ENCODE measurements at regions not wholly inside any gene's neighbourhood (a gene's known extent, or its start where the extent isn't known, plus 50 kb on each side); places are given as distances from the start of the nearest gene placed in this dataset.

DNA sequence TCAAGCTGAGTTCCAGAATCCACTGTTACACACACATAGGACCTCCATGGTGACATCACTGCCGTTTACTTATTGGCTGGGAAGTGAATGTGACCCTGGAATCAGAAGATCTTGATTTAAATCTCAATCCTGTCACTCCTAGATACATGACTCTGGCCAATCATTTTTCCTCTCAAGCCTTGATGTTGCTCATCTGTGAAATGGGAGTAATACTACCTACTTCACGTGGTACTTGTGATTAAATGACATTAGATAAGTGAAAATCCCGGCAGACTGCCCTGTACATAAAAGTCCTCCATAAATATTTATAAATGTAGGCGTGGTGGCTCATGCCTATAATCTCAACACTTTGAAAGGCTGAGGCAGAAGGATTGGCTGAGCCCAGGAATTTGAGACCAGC is 88.0 kb upstream of the SVIL start:
- CTCF ChIA-PET = no interaction called here

DNA sequence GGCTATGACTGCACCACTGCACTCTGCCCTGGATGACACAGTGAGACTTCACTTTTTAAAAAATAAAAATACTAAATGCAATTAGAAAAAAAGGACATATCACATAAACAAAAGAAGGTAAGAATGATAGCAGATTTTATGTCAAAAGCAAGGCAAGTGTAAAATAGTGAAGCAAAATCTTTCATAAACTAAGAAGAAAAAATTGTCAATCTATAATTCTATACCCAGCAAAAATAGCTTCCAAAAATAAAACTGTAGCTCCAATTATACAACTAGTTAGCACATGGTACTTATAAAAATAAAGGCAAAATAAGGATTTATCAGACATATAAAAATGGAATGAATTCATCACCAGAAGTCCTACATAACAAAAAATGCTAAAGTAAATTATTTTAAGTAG is 85.4 kb upstream of the SVIL start:
- POLR2A ChIA-PET (ENCODE audit: unreplicated experiment) = no interaction called here
- peaks cover 95% of the 10 kb centered on the region for H3K79me2 ChIP-seq (ENCODE audit: low read length)
- no TSS peak for BruUV-seq (replicated peaks)

More for the DNA sequence above, 88.0 kb upstream of the SVIL start:
- Histone ChIP-seq H3K4me1 (ENCODE audit: insufficient read depth, low read length) (peaks cover 13% of the 10 kb centered on the region), H2AFZ (ENCODE audit: low read length) (no peak overlapping the region), H3K9ac (ENCODE audit: low read length) (no peak overlapping the region), H3F3A (ENCODE audit: low read length, unreplicated experiment) (peaks cover 3% of the 10 kb centered on the region), H3K27me3 (ENCODE audit: low read length) (no peaks in the 10 kb centered on the region), H3K4me3 (ENCODE audit: low read length) (no peak overlapping the region), H4K20me1 (ENCODE audit: low read length) (peaks cover 16% of the 10 kb centered on the region), H3K9me3 (ENCODE audit: low read length) (no peaks in the 10 kb centered on the region), H3K36me3 (ENCODE audit: low read depth, low read length) (no peaks in the 10 kb centered on the region; the same call in 1 of the 2 replicates), H3K9me2 (replicated peaks; ENCODE audit: low read length) (no peaks in the 10 kb centered on the region), H3K27ac (ENCODE audit: low read length) (no peak overlapping the region), H3K4me2 (ENCODE audit: low read length) (no peak overlapping the region), H3K79me2 (ENCODE audit: low read length) (peaks cover 95% of the 10 kb centered on the region)
- DNase-seq (no peak), ATAC-seq (no peak)
- no peak for TF ChIP-seq EZH2phosphoT487 (IDR thresholded peaks at IDR 0.05; ENCODE audit: borderline replicate concordance, low read length)
- TF ChIP-seq EZH2 (IDR thresholded peaks at IDR 0.05; ENCODE audit: low read length, unreplicated experiment) = no peak
- TF ChIP-seq, protein P1, sequence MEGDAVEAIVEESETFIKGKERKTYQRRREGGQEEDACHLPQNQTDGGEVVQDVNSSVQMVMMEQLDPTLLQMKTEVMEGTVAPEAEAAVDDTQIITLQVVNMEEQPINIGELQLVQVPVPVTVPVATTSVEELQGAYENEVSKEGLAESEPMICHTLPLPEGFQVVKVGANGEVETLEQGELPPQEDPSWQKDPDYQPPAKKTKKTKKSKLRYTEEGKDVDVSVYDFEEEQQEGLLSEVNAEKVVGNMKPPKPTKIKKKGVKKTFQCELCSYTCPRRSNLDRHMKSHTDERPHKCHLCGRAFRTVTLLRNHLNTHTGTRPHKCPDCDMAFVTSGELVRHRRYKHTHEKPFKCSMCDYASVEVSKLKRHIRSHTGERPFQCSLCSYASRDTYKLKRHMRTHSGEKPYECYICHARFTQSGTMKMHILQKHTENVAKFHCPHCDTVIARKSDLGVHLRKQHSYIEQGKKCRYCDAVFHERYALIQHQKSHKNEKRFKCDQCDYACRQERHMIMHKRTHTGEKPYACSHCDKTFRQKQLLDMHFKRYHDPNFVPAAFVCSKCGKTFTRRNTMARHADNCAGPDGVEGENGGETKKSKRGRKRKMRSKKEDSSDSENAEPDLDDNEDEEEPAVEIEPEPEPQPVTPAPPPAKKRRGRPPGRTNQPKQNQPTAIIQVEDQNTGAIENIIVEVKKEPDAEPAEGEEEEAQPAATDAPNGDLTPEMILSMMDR (conservative IDR thresholded peaks at IDR 0.05; ENCODE audit: low read depth, low read length) = no peak
- intact Hi-C loops (cut with micrococcal nuclease) = no loop called here
- POLR2A ChIA-PET (ENCODE audit: unreplicated experiment) = no interaction called here
- BruUV-seq (replicated peaks) = no TSS peak

GRCh38 chr10:29719281-29719675 is 84.5 kb upstream of the SVIL start:
- POLR2A ChIA-PET (ENCODE audit: unreplicated experiment) = no interaction called here
- H3K4me2 ChIP-seq (ENCODE audit: low read length) = peak overlapping the region; percentile 61
- no peak for ATAC-seq

More for the DNA sequence above, 85.4 kb upstream of the SVIL start:
- TF ChIP-seq, protein P1 (conservative IDR thresholded peaks at IDR 0.05; ENCODE audit: low read depth, low read length) = no peak
- no peak for TF ChIP-seq EZH2phosphoT487 (IDR thresholded peaks at IDR 0.05; ENCODE audit: borderline replicate concordance, low read length)
- TF ChIP-seq EZH2 (IDR thresholded peaks at IDR 0.05; ENCODE audit: low read length, unreplicated experiment) = no peak
- Histone ChIP-seq H3K4me2 (ENCODE audit: low read length) (no peak overlapping the region), H2AFZ (ENCODE audit: low read length) (no peak overlapping the region), H3K27ac (ENCODE audit: low read length) (no peak overlapping the region), H3K4me1 (ENCODE audit: insufficient read depth, low read length) (peaks cover 19% of the 10 kb centered on the region), H3K9ac (ENCODE audit: low read length) (no peak overlapping the region), H3K9me3 (ENCODE audit: low read length) (no peaks in the 10 kb centered on the region), H3F3A (ENCODE audit: low read length, unreplicated experiment) (peaks cover 3% of the 10 kb centered on the region), H3K36me3 (ENCODE audit: low read depth, low read length) (no peaks in the 10 kb centered on the region; the same call in 1 of the 2 replicates), H4K20me1 (ENCODE audit: low read length) (peaks cover 11% of the 10 kb centered on the region), H3K9me2 (replicated peaks; ENCODE audit: low read length) (no peaks in the 10 kb centered on the region), H3K4me3 (ENCODE audit: low read length) (no peak overlapping the region), H3K27me3 (ENCODE audit: low read length) (no peaks in the 10 kb centered on the region)
- CTCF ChIA-PET = no interaction called here
- DNase-seq (no peak), ATAC-seq (no peak)
- intact Hi-C loops (cut with micrococcal nuclease) = no loop called here

More at GRCh38 chr10:29719281-29719675, 84.5 kb upstream of the SVIL start:
- CTCF ChIA-PET = no interaction called here
- TF ChIP-seq EZH2phosphoT487 (IDR thresholded peaks at IDR 0.05; ENCODE audit: borderline replicate concordance, low read length) (no peak), EZH2 (IDR thresholded peaks at IDR 0.05; ENCODE audit: low read length, unreplicated experiment) (no peak)
- TF ChIP-seq, protein P1 (conservative IDR thresholded peaks at IDR 0.05; ENCODE audit: low read depth, low read length) = no peak
- H3K36me3 ChIP-seq (ENCODE audit: low read depth, low read length) = no peaks in the 10 kb centered on the region; the same call in 1 of the 2 replicates
- peaks cover 26% of the 10 kb centered on the region for H3K4me1 ChIP-seq (ENCODE audit: insufficient read depth, low read length)
- H3K9me3 ChIP-seq (ENCODE audit: low read length) = no peaks in the 10 kb centered on the region
- BruUV-seq (replicated peaks) = no TSS peak
- DNase-seq = peak; percentile 22
- H3K27ac ChIP-seq (ENCODE audit: low read length) = peak overlapping the region; percentile 60
- no peak overlapping the region for H3K4me3 ChIP-seq (ENCODE audit: low read length)
- H3K9me2 ChIP-seq (replicated peaks; ENCODE audit: low read length) = no peaks in the 10 kb centered on the region
- no peaks in the 10 kb centered on the region for H3K27me3 ChIP-seq (ENCODE audit: low read length)
- no peak overlapping the region for H2AFZ ChIP-seq (ENCODE audit: low read length)
- peaks cover 8% of the 10 kb centered on the region for H3F3A ChIP-seq (ENCODE audit: low read length, unreplicated experiment)
- peaks cover 87% of the 10 kb centered on the region for H3K79me2 ChIP-seq (ENCODE audit: low read length)
- intact Hi-C loops (cut with micrococcal nuclease) = no loop called here
- peaks cover 8% of the 10 kb centered on the region; the same call in 1 of the 2 replicates for H4K20me1 ChIP-seq (ENCODE audit: low read length)
- no peak overlapping the region for H3K9ac ChIP-seq (ENCODE audit: low read length)
